GM19468 (cell line): ENCODE measurements at regions not wholly inside any gene's neighbourhood (a gene's known extent, or its start where the extent isn't known, plus 50 kb on each side); places are given as distances from the start of the nearest gene placed in this dataset.
"Not testable (repeated sequence)": the region's sequence is repeated elsewhere in the genome, so short reads cannot be mapped to it uniquely, and the experiment has no call there.

Experiments
- ATAC-seq: cut with Tn5 transposase; IDR thresholded peaks from one replicate; pipeline ENCODE4 v1.9.1; 2021; ENCODE audit warnings: mild to moderate bottlenecking, moderate library complexity, moderate number of reproducible peaks; ENCODE audit not compliant: unreplicated experiment; ENCODE audit errors: extremely low read depth

DNA sequence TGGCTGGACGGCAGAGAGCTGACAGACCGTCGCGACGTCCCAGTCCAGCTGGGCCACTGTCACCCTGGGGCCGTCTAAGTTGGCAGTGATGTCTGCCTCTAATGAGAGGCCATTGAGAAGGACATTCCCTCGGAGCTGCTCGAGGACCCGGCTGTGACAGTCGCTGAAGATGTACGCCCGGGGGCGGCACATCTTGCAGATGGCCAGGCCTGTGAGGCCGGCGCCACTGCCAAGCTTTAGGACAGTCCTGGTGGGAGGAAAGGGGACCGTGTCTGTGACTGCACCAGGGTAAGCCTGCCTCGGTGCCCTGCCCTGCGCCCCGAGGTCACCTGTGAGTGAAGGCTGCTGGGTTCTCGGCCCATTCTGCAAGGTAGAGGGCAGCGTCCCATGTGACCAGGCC lies 181.6 kb downstream of the ADRA2C start:
- ATAC-seq = not testable (repeated sequence)

DNA sequence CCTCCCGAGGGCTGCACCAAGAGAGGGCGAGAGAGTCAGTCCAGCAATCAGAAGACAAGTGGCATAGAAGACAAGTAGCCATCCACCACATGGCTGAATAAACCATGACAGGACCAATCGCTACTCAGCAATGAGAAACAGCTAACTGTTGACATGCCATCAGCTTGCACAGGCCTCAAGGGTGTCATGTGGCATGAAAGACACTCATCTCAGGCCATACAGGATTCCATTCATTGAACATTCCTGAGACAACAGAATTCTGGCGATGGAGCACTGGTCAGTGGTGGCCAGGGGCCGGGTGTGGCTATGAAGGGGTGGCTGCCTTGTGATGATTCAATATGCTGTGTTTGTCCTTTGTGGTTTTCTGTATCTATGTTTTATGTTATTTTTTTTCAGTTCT lies 182.0 kb downstream of the ADRA2C start:
- ATAC-seq = not testable (repeated sequence)

DNA sequence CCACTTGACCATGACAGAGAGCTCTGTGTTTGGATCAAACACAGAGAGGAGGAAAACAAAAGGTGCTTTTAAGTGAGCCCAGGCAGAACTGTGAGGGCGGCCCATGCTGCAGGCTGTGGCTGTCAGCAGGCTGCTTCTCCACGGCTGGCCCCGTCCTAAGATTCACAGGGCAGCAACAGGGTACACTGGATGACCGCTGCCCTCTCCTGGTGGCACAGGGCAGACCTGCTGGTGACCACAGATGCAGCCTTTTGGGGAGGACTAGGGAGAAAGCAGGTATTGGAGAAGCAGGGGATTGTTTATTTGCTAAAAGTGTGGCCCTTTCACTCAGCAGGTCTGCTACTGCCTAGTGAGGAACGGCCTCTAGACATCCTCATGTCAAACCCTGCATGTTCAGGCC lies 183.7 kb downstream of the ADRA2C start:
- not testable (repeated sequence) for ATAC-seq

DNA sequence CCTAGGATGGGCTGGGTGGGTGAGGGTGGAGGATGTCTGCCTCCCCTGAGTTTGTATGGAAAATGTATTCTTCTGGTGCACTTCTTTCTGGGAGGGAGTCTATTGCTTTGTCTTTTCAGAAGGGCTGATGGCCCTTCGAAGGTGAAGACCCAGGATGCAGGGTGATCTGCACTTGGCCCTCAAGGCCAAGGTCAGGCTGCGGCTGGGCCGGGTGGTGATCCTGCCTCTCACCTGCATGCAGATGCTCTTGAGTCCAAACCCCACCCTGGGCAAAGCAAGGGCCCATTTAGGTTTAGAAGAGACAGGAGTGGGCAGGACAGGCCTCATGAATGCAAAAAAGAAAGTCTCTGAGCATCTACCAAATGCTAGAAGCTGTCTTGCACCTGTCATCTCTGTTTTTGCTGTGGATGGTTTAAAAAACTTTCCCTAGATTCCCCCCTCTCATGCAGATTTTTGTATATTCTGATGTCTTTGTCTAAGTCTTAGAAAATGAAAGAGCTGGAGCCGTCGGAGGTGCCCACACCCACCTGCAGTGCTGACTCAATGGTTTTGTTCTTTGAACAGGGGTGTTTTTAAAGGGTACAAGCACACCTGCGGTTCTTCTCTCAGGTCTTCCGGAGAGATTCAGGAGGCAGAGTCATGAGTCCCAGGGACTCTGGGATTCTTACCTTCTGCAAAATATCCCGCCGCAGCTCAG lies 186.4 kb downstream of the ADRA2C start:
- not testable (repeated sequence) for ATAC-seq

DNA sequence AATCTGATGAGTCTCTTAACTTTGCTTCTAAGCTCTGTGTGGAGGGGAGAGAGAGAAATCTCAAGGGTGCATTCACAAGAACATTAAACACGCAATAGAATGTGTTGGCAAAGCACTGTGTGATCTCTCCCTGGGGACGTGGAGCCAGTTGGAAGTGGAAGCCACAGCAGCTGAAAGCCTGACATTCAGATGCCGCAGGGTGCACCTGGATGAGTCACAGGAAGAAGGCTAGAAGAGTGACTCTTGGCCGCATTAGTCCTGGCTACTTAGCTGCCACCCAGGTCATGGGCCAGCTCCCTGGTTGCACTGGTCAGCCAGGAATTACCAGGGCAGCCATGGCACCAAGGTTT lies 186.9 kb downstream of the ADRA2C start:
- not testable (repeated sequence) for ATAC-seq

DNA sequence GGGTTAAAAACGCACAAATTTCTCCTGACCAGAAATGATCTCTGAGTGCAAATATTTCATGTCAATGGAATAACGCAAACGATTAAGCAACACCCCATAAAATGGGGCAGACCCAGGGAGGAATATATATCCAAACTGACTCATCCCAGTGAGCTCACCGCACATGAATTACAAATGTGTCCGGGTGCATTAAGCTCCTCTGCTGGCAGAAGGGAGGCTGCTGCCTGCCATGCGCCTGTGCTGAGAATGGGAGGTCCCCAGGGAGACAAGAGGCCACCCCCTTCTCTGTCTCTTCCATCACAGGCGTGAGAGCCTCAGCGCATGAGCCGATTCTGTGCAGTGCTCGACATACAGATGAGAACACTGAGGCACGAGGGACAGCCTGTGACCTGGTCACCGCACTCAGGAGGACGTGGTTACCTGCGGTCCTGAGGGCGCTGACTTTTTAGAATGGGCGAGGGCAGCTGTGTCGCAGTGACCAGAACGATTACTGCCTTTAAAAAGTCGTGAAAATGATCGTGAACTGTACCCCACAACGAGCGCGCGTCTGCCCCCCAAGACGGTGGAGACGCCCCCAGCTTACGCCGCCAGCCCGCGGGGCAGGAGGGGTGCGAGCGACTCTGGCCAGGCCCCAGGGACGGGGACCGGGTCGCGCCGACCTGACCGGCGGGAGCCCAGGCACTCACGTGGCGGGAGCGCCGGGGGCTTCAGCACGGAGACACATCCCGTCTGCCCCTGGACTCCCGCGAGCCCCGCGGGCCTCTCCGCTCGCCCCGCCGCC lies 188.5 kb downstream of the ADRA2C start:
- not testable (repeated sequence) for ATAC-seq

DNA sequence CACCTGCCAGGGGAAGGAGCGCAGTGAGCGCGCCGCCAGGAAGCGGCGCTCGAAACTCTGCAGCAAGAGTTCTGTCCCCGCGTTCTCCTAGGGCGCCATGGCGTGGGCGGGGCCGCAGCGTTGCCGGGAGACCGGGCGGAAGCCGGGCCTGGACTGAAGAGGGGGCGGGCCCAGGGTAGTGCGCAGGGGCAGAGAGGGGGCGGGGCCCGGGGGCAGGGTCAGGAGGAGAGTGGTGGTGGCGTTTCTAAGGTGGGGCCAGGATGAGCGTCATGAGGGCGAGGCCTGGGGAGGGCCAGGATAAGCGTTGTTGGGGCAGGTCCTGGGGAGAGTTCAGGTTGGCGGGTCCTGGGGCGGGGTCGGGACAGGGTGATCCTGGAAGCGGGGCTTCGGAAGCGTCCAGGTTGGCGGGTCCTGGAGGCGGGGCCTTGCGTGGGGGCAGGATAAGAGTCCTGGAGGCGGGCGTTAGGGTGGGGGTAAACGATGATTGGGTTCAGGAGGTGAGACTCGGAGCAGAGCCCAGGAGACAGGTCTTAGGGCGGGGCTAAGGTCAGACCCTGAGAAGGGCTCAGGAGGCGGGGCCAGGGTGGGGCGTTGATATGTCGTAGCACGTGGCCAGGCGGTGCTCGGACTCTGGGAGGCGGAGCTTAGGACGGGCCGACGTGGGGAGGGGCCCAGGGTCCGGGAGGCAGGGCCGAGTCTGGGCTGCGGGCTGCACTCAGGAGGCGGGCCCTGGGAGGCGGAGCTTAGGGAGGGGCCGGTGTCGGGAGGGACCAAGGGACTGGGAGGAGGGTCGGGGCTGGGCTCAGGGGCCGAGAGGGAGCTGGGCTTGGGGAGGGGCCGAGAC lies 189.4 kb downstream of the ADRA2C start:
- ATAC-seq = peak; percentile 86

DNA sequence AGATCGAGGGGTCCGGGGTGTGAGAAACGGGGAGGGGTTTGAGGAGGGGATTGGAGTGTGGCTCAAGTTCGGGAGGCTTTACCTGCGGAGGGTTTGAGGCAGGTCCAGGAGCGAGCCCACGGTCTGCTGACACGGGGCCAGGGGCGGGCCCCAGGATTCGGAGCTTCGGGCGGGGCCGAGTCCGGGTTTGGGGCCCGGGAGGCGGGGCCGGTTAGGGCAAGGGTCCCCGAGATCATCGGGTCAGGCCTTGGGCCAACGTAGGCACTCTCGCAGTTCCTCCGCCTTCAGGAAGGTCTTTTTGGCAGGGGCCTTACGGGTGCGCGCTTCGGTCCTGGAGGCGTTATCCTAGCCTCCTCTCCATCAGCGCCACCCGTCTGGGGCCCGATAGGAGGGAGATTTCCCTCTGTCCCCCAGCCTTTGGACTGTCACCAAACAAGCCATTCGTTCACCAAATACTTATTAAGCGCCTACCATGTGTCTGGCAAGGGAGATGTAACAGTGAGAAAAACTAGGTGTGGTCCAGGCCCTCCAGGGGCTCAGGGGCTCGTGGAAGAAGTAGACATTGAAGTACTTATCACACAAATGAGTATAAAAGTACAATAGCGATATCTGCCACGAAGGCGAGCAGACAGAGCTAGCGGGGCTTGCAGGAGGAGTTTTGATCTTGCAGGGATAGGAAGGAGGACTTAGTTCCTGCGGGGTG lies 190.1 kb downstream of the ADRA2C start:
- not testable (repeated sequence) for ATAC-seq

DNA sequence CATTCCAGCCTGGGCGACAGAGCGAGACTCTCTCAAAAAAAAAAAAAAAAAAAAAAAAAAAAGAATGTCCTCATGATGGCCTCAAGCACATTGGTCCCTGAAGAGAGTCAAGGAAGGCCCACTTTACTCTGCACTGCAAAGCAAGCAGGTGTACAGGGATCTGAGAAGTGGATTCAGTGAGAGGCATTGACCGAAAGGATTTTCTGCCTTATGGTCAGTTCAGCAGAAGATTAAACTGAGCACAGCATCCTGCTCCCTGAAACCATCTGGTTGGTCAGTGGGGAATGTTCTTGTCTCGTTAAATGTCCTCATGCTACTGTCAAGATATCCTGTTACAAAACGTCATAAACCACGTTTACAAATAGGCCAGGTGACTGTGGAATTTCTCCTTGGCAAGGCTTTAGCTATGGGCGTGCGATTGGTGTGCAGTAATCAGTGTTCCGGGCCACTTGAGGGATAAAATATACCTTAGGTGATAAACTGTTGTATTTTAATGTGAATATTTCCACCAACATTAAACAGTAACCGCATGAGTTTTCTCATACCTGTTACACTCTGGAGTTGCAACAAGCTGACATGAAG lies 195.0 kb downstream of the ADRA2C start:
- ATAC-seq = not testable (repeated sequence)

DNA sequence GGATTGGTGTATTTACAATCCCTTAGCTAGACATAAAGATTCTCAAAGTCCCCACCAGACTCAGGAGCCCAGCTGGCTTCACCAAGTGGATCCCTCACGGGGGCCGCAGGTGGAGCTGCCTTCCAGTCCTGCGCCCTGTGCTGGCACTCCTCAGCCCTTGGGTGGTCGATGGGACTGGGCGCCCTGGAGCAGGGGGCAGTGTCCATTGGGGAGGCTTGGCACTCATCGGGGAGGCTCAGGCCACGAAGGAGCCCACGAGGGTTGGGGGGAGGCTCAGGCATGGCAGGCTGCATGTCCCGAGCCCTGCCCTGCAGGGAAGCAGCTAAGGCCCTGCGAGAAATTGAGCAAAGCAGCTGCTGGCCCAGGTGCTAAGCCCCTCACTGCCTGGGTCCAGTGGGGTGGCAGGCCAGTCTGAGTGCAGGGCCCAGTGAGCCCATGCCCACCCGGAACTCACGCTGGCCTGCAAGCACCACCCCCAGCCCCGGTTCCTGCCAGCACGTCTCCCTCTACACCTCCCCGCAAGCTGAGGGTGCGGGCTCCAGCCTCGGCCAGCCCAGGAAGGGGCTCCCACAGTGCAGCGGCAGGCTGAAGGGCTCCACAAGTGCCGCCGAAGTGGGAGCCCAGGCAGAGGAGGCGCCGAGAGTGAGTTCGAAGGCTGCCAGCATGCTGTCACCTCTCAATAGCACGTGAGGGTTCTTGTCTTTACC lies 198.5 kb downstream of the ADRA2C start:
- ATAC-seq = not testable (repeated sequence)

DNA sequence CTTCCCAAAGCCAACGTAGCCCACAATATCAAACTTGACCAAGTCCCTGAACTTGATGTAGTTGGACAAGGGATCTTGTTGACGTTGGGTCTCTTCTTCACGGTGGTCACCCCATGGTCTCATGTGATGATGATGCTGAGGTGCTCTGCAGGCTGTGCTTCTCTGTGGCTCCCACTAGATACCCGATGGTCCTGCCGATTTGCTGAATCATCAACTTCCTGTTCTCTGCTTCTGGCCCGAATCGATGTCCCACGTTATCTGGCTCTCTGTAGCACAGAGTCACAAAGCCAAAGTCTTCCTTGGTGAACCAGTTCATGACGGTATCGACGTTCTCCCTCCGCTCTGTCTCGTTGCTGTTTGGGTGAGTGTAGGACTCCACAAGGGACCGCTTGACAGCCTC lies 201.0 kb downstream of the ADRA2C start:
- not testable (repeated sequence) for ATAC-seq

DNA sequence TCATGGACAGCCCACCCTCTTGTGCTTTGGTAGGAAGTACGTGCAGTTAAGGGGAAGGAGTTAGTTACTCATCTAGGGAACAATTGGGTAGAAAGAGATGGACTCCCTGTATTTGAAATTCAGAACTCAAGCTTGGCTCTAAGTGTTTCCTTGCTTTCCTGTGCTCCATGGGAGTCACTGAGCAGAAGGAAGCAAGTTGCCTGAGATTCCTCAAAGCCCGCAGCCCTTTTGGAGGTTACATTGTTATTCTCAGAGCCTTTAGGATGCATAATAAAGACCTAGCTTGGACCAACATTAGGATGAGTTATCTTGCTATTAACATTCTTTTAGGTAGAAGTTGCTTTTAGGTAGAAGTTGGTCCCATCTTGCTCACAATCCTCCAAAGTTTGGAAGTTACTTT lies 206.4 kb downstream of the ADRA2C start:
- ATAC-seq = not testable (repeated sequence)

DNA sequence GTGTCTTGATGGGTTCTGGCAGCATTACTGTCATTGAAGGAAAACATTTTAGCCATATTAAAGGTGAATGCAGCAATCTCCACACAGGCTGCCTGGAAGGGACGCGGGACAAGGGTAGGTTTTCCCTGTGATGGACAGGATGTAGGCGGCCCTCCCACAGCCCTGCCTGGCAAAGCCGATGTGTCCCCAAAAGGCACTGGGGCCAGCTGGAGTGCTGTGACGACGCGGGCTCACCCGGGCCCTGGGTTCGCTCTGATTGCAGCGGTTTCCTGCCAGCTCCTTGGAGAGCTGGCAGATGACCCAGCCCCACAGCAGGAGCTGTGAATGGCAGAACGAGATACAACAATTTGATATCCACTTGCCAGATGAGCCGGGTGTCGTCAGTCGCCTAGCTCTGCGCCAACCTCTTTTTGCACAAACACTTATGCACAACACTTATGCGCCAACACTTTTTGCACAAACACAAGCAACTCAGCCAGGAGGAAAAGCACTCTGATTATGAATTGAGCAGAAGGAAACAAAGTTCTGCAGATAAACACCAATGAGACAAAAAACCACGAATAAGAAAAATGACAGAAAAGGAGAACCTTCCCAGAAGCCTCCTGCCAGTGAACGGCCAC lies 207.5 kb downstream of the ADRA2C start:
- ATAC-seq = not testable (repeated sequence)

DNA sequence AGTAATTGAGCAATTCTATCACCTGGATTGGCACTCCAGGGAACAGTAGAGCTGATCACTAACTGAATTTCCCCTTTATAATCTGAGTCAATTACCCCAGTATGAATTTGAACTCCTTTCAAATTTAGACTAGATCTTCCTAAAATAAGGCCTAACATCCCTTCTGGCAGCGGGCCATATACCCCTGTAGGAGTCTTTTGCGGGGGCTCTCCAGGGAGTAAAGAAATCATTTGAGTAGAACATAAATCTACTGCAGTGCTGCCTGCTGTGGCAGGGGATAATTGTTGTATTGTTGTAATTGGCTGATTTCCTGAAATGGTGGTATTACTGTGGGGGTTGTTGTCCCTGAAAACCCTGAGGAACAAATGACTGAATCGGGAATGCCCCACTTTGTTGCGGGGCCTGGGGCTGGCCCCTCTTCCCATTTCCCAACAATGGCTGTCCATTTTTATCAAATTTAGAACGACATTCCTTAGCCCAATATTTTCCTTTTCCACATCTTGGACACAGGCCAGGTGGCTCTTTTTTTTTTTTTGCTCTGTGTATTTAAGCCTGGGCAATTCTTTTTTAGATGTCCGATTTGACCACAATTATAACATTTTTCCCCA lies 217.4 kb downstream of the ADRA2C start:
- not testable (repeated sequence) for ATAC-seq

DNA sequence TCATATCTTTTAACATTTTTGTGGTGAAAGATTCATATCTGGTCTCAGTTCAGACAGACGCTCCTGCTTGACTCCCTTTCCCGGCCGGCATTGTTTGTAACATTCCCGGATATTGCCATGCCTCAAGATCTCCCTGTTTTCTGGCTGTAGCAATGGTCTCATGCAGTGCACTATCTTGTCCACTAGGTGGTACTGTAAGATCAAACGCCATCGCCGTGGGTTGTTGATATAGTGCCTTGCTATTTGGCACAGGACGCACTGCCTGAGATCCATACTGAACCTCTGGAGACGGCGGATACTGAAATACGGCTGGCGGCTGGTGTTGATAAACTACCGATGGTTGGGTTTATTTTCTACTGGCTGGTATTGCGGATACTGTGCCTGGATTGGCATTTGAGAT lies 218.6 kb downstream of the ADRA2C start:
- not testable (repeated sequence) for ATAC-seq

DNA sequence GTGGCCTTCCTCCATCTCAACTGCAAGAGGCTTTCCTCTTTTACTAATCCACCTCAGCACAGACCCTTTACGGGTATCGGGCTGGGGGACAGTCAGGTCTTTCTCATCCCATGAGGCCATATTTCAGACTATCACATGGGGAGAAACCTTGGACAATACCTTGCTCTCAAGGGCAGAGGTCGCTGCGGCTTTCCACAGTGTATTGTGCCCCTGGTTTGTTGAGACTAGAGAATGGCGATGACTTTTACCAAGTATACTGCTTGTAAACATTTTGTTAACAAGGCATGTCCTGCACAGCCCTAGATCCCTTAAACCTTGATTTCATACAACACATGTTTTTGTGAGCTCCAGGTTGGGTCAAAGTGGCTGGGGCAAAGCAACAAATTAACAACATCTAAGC lies 220.2 kb downstream of the ADRA2C start:
- not testable (repeated sequence) for ATAC-seq

DNA sequence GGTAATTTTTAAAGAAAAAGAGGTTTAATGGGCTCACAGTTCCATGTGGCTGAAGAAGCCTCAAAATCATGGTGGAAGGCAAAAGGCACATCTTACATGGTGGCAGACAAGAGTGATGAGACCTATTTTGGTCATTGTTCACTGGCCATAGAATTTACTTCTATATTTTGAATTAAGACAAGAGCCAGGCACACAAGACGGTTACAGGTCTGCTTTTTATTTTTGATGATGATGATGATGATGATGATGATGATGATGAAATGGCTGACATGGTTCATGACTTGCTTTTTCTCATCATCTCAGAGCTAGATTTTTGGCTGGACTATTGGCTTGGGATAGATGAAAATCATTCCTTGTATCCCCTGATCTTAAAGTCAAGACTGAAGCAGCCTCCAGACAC lies 229.3 kb downstream of the OTOP1 start:
- ATAC-seq = not testable (repeated sequence)

DNA sequence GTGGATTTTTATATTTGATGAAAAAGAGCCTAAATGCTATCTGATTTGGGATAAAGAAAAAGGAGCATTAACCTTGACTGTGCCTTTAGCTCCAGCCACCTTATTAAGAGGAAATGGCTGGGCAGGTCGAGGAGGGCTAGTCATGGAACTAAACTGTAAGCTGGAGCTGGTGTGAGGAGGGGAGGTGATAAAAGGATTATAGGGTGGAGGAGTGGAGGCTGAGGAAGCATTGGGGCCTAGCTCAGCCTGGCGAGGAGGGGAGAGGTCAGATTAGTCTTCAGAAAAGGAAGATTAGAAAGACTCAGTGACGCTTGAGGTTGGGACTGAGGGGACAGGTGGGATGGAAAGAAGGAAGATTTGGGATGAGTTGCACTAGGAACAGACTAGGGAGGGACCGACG lies 222.7 kb downstream of the OTOP1 start:
- ATAC-seq = not testable (repeated sequence)
